CD4-positive, alpha-beta T cell (primary cell): ENCODE measurements at regions not wholly inside any gene's neighbourhood (a gene's known extent, or its start where the extent isn't known, plus 50 kb on each side); places are given as distances from the start of the nearest gene placed in this dataset.

ENCODE experiments used
- ATAC-seq: fragments of 200-7000 bp; cut with Tn5 transposase; one replicate; pipeline ENCODE4 v1.10.0; 2022; ENCODE audit warnings: mild to moderate bottlenecking; ENCODE audit not compliant: poor library complexity
- CTCF ChIA-PET: fragments of 350-600 bp; sonication (Branson Sonifier 250); formaldehyde crosslinking; loops from one replicate; lab custom pipeline; 2021; ENCODE audit warnings: antibody characterized with exemption, inconsistent platforms; lab: Charles Lee
- POLR2A ChIA-PET: fragments of 350-600 bp; sonication (Branson Sonifier 250); formaldehyde crosslinking; loops from one replicate; lab custom pipeline; 2021; ENCODE audit warnings: antibody characterized with exemption, inconsistent platforms; lab: Charles Lee
- DNase-seq, 14 experiments: peaks; one replicate each; pipeline ENCODE4 v3.0.0-alpha.2; 2013 to 2020; ENCODE audit warnings: mixed read lengths in 2 of 14
- H3K27ac ChIP-seq, 2 donors: one replicate each; pipeline versions ENCODE4 v1.5.1 to v1.7.0; 2013; ENCODE audit warnings: low read length in 2 of 2, low read depth in 1 of 2, mild to moderate bottlenecking in 1 of 2
- H3K27me3 ChIP-seq, 2 experiments: 1 replicate in 1 of 2; 2 replicates in 1 of 2; pipeline versions ENCODE4 v1.6.1 to v1.7.0; 2013; ENCODE audit warnings: low read length in 2 of 2, control low read depth in 1 of 2, mild to moderate bottlenecking in 1 of 2, moderate library complexity in 1 of 2; ENCODE audit not compliant: insufficient read depth in 2 of 2, control insufficient read depth in 1 of 2
- H3K36me3 ChIP-seq: one replicate; pipeline ENCODE4 v1.6.1; 2013; ENCODE audit warnings: low read length, control low read depth; ENCODE audit not compliant: insufficient read depth
- H3K4me1 ChIP-seq: one replicate; pipeline ENCODE4 v1.6.1; 2013; ENCODE audit warnings: low read length, control low read depth; ENCODE audit not compliant: insufficient read depth
- H3K4me3 ChIP-seq: one replicate; pipeline ENCODE4 v1.5.1; 2013; ENCODE audit warnings: mild to moderate bottlenecking, low read length, moderate library complexity
- H3K9me3 ChIP-seq, 2 experiments: 1 replicate in 1 of 2; 2 replicates in 1 of 2; pipeline versions ENCODE4 v1.6.1 to v1.7.0; 2013; ENCODE audit warnings: low read length in 2 of 2, mild to moderate bottlenecking in 2 of 2, control low read depth in 1 of 2, moderate library complexity in 1 of 2; ENCODE audit not compliant: control insufficient read depth in 1 of 2, insufficient read depth in 1 of 2
- H3K27ac Mint-ChIP-seq: one replicate; pipeline ENCODE4 v1.8.0; 2020; ENCODE audit warnings: mixed read lengths
- H3K27me3 Mint-ChIP-seq: one replicate; pipeline ENCODE4 v1.8.0; 2021; ENCODE audit warnings: mixed read lengths
- H3K36me3 Mint-ChIP-seq: one replicate; pipeline ENCODE4 v1.8.0; 2021; ENCODE audit warnings: low read depth, mixed read lengths
- H3K4me1 Mint-ChIP-seq: one replicate; pipeline ENCODE4 v1.8.0; 2021; ENCODE audit warnings: low read depth, mixed read lengths
- H3K4me3 Mint-ChIP-seq: one replicate; pipeline ENCODE4 v1.8.0; 2020; ENCODE audit warnings: mild to moderate bottlenecking, mixed read lengths
- H3K9me3 Mint-ChIP-seq: one replicate; pipeline ENCODE4 v1.8.0; 2020; ENCODE audit warnings: mixed read lengths
- CTCF ChIP-seq: fragments of 200-600 bp; IDR thresholded peaks from one replicate; pipeline ENCODE4 v1.8.0; 2022; ENCODE audit warnings: antibody characterized with exemption, mild to moderate bottlenecking
- intact Hi-C, 2 experiments: fragments of 100-400 bp; cut with DNase I in 1 of 2; cut with micrococcal nuclease in 1 of 2; formaldehyde crosslinking; loops; one replicate each; pipeline versions ENCODE4 v1.15.1 to v1.9.0; 2023 to 2025; cut with DNase I, micrococcal nuclease

GRCh38 chr11:131219646-131220045 is 150.8 kb upstream of the NTM start:
- H3K4me1 ChIP-seq: no peaks in the 10 kb centered on the region

GRCh38 chr11:131223198-131223991 is 147.0 kb upstream of the NTM start:
- ATAC-seq (no peak), DNase-seq (no peak)
- H3K27me3 Mint-ChIP-seq: peaks cover 4% of the 10 kb centered on the region
- intact Hi-C loops: no loop called here
- H3K27ac Mint-ChIP-seq: no peak overlapping the region
- H3K4me3 ChIP-seq: no peak overlapping the region
- H3K4me3 Mint-ChIP-seq: no peak overlapping the region
- H3K9me3 ChIP-seq: no peaks in the 10 kb centered on the region
- peaks cover 9% of the 10 kb centered on the region for H3K9me3 Mint-ChIP-seq
- H3K36me3 ChIP-seq: no peaks in the 10 kb centered on the region
- H3K27me3 ChIP-seq: no peaks in the 10 kb centered on the region
- no peaks in the 10 kb centered on the region for H3K36me3 Mint-ChIP-seq
- no peak overlapping the region for H3K27ac ChIP-seq
- ChIA-PET CTCF (no interaction called here), POLR2A (no interaction called here)
- H3K4me1 ChIP-seq: no peaks in the 10 kb centered on the region
- no peaks in the 10 kb centered on the region for H3K4me1 Mint-ChIP-seq
- TF ChIP-seq CTCF: no peak

More at GRCh38 chr11:131219646-131220045, 150.8 kb upstream of the NTM start:
- Mint-ChIP-seq H3K4me3 (no peak overlapping the region), H3K9me3 (peaks cover 10% of the 10 kb centered on the region), H3K27me3 (peaks cover 6% of the 10 kb centered on the region), H3K27ac (no peak overlapping the region), H3K36me3 (no peaks in the 10 kb centered on the region), H3K4me1 (no peaks in the 10 kb centered on the region)
- ATAC-seq (no peak), DNase-seq (no peak)
- H3K9me3 ChIP-seq: peaks cover 0 to 8% of the 10 kb centered on the region in 2 experiments
- H3K27me3 ChIP-seq: no peaks in the 10 kb centered on the region
- no peaks in the 10 kb centered on the region for H3K36me3 ChIP-seq
- no peak overlapping the region for H3K27ac ChIP-seq
- no peak overlapping the region for H3K4me3 ChIP-seq
- intact Hi-C loops: no loop called here
- TF ChIP-seq CTCF: no peak
- ChIA-PET POLR2A (no interaction called here), CTCF (no interaction called here)

GRCh38 chr11:131228378-131228777 is 142.0 kb upstream of the NTM start:
- H3K9me3 Mint-ChIP-seq: peaks cover 1% of the 10 kb centered on the region
- Histone ChIP-seq H3K27ac (no peak overlapping the region), H3K27me3 (no peaks in the 10 kb centered on the region), H3K36me3 (no peaks in the 10 kb centered on the region), H3K4me1 (no peaks in the 10 kb centered on the region), H3K9me3 (no peaks in the 10 kb centered on the region), H3K4me3 (no peak overlapping the region)
- no peak overlapping the region for H3K4me3 Mint-ChIP-seq
- H3K4me1 Mint-ChIP-seq: no peaks in the 10 kb centered on the region
- CTCF ChIA-PET: no interaction called here
- POLR2A ChIA-PET: no interaction called here
- H3K27me3 Mint-ChIP-seq: no peaks in the 10 kb centered on the region
- no peak for TF ChIP-seq CTCF
- no peak overlapping the region for H3K27ac Mint-ChIP-seq
- H3K36me3 Mint-ChIP-seq: no peaks in the 10 kb centered on the region
- no peak for ATAC-seq
- DNase-seq: no peak
- intact Hi-C loops: no loop called here
